Esophagus squamous epithelium (tissue), 5 donors: ENCODE measurements at regions not wholly inside any gene's neighbourhood (a gene's known extent, or its start where the extent isn't known, plus 50 kb on each side); places are given as distances from the start of the nearest gene placed in this dataset.

ENCODE experiments used
- DNase-seq: peaks from one replicate; lab custom pipeline; 2025; lab: John Stamatoyannopoulos, UW
- H3K27ac ChIP-seq, 4 donors: fragments of 200-600 bp; sonication (generic); one replicate each; pipeline ENCODE4 v1.5.1; 2016 to 2019; ENCODE audit warnings: mild to moderate bottlenecking in 1 of 4
- H3K27me3 ChIP-seq, 4 donors: fragments of 200-600 bp; sonication (generic); 1 replicate in 3 of 4; 2 replicates in 1 of 4; pipeline versions ENCODE4 v1.5.1 to v1.6.0; 2017 to 2021; ENCODE audit warnings: antibody characterized with exemption in 1 of 4
- H3K36me3 ChIP-seq, 3 donors: fragments of 200-600 bp; sonication (generic); one replicate each; pipeline ENCODE4 v1.5.1; 2016 to 2019
- H3K4me1 ChIP-seq, 3 donors: fragments of 200-600 bp; sonication (generic); one replicate each; pipeline ENCODE4 v1.5.1; 2017 to 2019
- H3K4me3 ChIP-seq, 4 donors: fragments of 200-600 bp; sonication (generic); 1 replicate in 3 of 4; 2 replicates in 1 of 4; pipeline ENCODE4 v1.5.1; 2016 to 2019; ENCODE audit warnings: mild to moderate bottlenecking in 2 of 4, moderate library complexity in 1 of 4
- H3K9me3 ChIP-seq, 3 donors: fragments of 200-600 bp; sonication (generic); one replicate each; pipeline ENCODE4 v1.5.1; 2016 to 2019
- POLR2A ChIP-seq, 4 donors: fragments of 450-650 bp; IDR thresholded peaks; one replicate each; pipeline ENCODE4 v1.6.1; 2017; ENCODE audit warnings: antibody characterized with exemption in 4 of 4, mild to moderate bottlenecking in 4 of 4, moderate library complexity in 3 of 4
- WGBS, 2 donors: methylation state at CpG; one replicate each; pipeline ENCODE4 v1.1.5; 2018; 5-methylcytosine and 5-hydroxymethylcytosine counted together
- intact Hi-C: fragments of 100-400 bp; cut with DNase I; formaldehyde crosslinking; loops from one replicate; pipeline ENCODE4 v1.15.0; 2022
- TF ChIP-seq, protein P1 (sequence below), 6 experiments: fragments of 450-650 bp in 4 of 6; fragments of 200-600 bp in 2 of 6; sonication (generic) in 2 of 6; IDR thresholded peaks; one replicate each; pipeline ENCODE4 v1.5.1; 2016 to 2019; ENCODE audit warnings: antibody characterized with exemption in 6 of 6, mild to moderate bottlenecking in 4 of 6, moderate library complexity in 4 of 6
- donor health status: DM: yes; HTN: yes; CAD: no.

DNA sequence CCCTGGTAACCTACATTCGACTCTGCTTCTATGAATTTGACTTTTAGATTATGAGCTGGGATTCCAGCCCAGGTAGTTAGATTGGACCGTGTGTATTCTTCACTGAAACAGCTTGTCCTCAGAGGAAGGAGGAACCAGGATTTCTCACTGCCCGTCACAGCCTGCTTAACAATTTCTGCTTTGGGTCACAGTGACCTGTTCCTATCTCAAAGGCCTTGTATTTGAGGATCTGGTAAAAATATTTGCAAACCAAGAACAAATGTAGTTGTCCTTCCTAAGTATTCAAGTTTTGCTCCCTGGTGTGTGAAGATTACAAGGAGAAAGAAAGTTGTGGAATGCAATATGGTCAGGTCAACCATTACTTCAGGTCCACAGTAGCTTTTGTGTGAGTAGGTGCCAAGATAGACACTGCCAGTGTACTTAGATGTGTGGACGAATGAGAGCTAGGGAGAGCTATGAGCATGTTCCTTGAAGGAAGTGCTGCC is 55.1 kb downstream of the KIF4B start:
- no peak overlapping the region for H3K4me3 ChIP-seq
- no peak for DNase-seq
- H3K4me1 ChIP-seq, result no peaks in the 10 kb centered on the region
- 51 to 67% methylated on average over 4 of the region's 4 CpGs for WGBS, 2 donors
- H3K27me3 ChIP-seq, result peaks cover 0 to 3% (median 0%) of the 10 kb centered on the region in 4 donors
- TF ChIP-seq POLR2A (IDR thresholded peaks at IDR 0.05), result no peak
- H3K27ac ChIP-seq, result no peak overlapping the region
- no peaks in the 10 kb centered on the region for H3K36me3 ChIP-seq
- intact Hi-C loops, result no loop called here
- H3K9me3 ChIP-seq, result no peaks in the 10 kb centered on the region

DNA sequence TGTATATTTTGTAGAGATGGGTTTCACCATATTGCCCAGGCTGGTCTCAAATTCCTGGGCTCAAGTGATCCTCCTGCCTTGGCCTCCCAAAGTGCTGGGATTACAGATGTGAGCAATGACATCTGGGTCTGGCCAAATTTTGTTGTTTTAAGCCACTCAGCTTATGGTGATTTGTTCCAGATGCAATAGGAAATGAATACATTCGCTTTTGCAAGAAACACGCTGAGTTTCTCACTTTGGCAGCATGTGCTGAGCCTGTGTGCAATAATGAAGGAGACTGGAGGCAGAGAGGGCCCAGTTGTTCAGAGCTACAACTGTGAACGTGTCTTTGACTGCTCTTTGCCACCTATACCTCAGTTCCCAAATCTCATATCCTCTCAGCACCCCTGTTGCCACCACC is 56.4 kb downstream of the KIF4B start:
- WGBS, 2 donors, result 56 to 72% methylated on average over 3 of the region's 3 CpGs
- Histone ChIP-seq H3K4me1 (no peaks in the 10 kb centered on the region), H3K36me3 (no peaks in the 10 kb centered on the region), H3K27me3 (peaks cover 0 to 3% (median 0%) of the 10 kb centered on the region in 4 donors), H3K27ac (no peak overlapping the region), H3K9me3 (no peaks in the 10 kb centered on the region), H3K4me3 (no peak overlapping the region)
- no peak for TF ChIP-seq POLR2A (IDR thresholded peaks at IDR 0.05)
- TF ChIP-seq, protein P1, sequence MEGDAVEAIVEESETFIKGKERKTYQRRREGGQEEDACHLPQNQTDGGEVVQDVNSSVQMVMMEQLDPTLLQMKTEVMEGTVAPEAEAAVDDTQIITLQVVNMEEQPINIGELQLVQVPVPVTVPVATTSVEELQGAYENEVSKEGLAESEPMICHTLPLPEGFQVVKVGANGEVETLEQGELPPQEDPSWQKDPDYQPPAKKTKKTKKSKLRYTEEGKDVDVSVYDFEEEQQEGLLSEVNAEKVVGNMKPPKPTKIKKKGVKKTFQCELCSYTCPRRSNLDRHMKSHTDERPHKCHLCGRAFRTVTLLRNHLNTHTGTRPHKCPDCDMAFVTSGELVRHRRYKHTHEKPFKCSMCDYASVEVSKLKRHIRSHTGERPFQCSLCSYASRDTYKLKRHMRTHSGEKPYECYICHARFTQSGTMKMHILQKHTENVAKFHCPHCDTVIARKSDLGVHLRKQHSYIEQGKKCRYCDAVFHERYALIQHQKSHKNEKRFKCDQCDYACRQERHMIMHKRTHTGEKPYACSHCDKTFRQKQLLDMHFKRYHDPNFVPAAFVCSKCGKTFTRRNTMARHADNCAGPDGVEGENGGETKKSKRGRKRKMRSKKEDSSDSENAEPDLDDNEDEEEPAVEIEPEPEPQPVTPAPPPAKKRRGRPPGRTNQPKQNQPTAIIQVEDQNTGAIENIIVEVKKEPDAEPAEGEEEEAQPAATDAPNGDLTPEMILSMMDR (IDR thresholded peaks at IDR 0.05), result no peak
- DNase-seq, result no peak
- intact Hi-C loops, result no loop called here

DNA sequence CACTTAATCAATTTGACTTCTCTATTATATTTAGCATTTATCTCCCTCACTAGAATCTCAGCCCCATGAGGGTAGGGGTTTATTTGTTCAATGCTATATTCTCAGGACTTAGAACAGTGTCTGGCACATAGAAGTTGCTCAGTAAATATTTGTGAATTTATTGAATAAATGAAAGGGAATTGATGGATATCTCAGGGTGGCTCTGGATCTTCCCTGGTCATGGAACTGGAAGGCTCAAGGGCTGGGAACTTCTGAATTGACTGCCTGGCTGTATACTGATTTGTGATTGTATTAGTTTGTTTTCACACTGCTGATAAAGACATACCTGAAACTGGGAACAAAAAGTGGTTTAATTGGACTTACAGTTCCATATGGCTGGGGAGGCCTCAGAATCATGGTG is 57.2 kb downstream of the KIF4B start:
- H3K4me3 ChIP-seq, result no peak overlapping the region
- H3K36me3 ChIP-seq, result no peaks in the 10 kb centered on the region
- H3K27ac ChIP-seq, result no peak overlapping the region
- no peaks in the 10 kb centered on the region for H3K4me1 ChIP-seq
- no peaks in the 10 kb centered on the region for H3K9me3 ChIP-seq
- H3K27me3 ChIP-seq, result peaks cover 0 to 3% (median 0%) of the 10 kb centered on the region in 4 donors
- TF ChIP-seq, protein P1 (IDR thresholded peaks at IDR 0.05), result no peak
- no peak for TF ChIP-seq POLR2A (IDR thresholded peaks at IDR 0.05)
- intact Hi-C loops, result no loop called here
- no peak for DNase-seq

DNA sequence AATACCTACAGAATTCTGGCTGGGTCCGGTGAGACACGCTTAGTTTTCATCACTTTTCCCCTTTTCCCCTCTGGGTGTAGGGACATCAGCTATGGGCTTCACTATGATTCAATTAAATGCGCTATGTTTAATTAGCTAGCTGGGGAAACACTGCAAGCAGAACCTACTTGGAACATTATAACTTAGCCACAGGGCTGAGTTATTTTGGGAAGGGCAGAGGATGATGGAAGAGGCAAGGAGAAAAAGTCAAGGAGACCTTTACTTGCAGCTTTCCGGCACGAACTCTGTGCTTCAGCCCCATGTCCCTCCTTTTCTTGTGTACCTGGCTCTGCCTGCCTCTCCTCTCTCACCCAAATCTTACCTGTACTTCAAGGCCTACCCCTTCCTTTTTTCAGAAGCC is 62.8 kb downstream of the KIF4B start:
- Histone ChIP-seq H3K9me3 (no peaks in the 10 kb centered on the region), H3K27ac (no peak overlapping the region), H3K4me3 (no peak overlapping the region), H3K36me3 (no peaks in the 10 kb centered on the region), H3K4me1 (no peaks in the 10 kb centered on the region), H3K27me3 (peaks cover 0 to 15% (median 0%) of the 10 kb centered on the region in 4 donors)
- intact Hi-C loops, result no loop called here
- DNase-seq, result no peak
- TF ChIP-seq, protein P1 (IDR thresholded peaks at IDR 0.05), result no peak
- TF ChIP-seq POLR2A (IDR thresholded peaks at IDR 0.05), result no peak
- WGBS, 2 donors, result 88 to 89% methylated on average over 5 of the region's 5 CpGs

DNA sequence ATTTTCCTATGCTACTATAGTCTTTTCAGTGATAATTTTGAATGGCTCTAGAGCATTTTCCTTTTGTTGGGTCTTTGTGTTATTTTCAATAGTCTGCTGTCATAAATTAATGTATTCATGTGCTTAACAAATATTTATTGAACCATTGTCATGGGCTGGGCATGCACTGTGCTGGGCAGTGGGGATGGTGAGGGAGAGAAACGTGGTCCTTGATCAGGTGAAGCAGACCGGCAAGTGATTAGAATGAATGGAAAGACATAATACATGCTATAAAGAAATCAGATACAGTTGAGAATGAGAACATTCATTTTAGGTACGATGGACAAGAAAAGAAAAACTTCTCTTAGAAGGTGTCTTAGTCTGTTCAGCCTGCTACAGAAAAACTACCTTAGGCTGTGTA is 66.1 kb downstream of the KIF4B start:
- Histone ChIP-seq H3K4me1 (no peaks in the 10 kb centered on the region), H3K27ac (no peak overlapping the region), H3K9me3 (no peaks in the 10 kb centered on the region), H3K4me3 (no peak overlapping the region), H3K36me3 (no peaks in the 10 kb centered on the region), H3K27me3 (peaks cover 0 to 15% (median 0%) of the 10 kb centered on the region in 4 donors)
- no peak for DNase-seq
- intact Hi-C loops, result no loop called here
- no peak for TF ChIP-seq POLR2A (IDR thresholded peaks at IDR 0.05)
- TF ChIP-seq, protein P1 (IDR thresholded peaks at IDR 0.05), result no peak
- WGBS, 2 donors, result 68 to 73% methylated on average over 3 of the region's 3 CpGs

DNA sequence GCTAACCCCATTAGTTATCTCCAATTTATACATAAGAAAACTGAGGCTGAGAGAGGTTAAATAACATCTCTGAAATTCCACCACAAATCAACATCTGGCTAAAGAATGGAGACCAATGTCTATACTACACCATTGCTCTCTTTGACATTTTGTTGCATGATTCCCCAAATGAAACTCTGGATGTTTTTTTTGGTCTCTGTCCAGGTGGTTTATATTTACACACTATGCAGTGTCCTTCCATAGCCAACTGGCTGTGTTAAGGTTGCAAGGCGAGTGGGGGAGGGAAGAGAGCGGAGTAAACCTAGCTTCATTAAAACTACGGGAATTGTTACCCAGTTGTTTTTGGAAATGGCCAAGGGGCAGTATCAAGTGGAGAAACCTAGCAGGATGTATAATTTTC is 67.2 kb downstream of the KIF4B start:
- Histone ChIP-seq H3K4me3 (no peak overlapping the region), H3K27me3 (peaks cover 0 to 15% (median 0%) of the 10 kb centered on the region in 4 donors), H3K4me1 (peaks cover 0 to 9% (median 0%) of the 10 kb centered on the region in 3 donors), H3K36me3 (no peaks in the 10 kb centered on the region), H3K9me3 (no peaks in the 10 kb centered on the region), H3K27ac (no peak overlapping the region)
- TF ChIP-seq, protein P1 (IDR thresholded peaks at IDR 0.05), result no peak
- TF ChIP-seq POLR2A (IDR thresholded peaks at IDR 0.05), result no peak
- 69 to 78% methylated on average over 3 of the region's 3 CpGs for WGBS, 2 donors
- no peak for DNase-seq
- intact Hi-C loops, result no loop called here
